Spleen (tissue), 7 donors: ENCODE measurements at regions not wholly inside any gene's neighbourhood (a gene's known extent, or its start where the extent isn't known, plus 50 kb on each side); places are given as distances from the start of the nearest gene placed in this dataset.

Source experiments
- CTCF ChIP-seq, 11 experiments: fragments of 200-600 bp in 7 of 11; fragments of 450-650 bp in 4 of 11; sonication (generic) in 4 of 11; IDR thresholded peaks in 8 of 11; conservative IDR thresholded peaks in 3 of 11; 1 replicate in 7 of 11; 2 replicates in 4 of 11; pipeline versions ENCODE4 v1.4.0 to v1.8.0; 2016 to 2021; ENCODE audit warnings: antibody characterized with exemption in 11 of 11, inconsistent platforms in 4 of 11, mild to moderate bottlenecking in 1 of 11
- POLR2A ChIP-seq, 3 donors: fragments of 450-650 bp; IDR thresholded peaks; one replicate each; pipeline ENCODE4 v1.5.1; 2017; ENCODE audit warnings: antibody characterized with exemption in 3 of 3, mild to moderate bottlenecking in 1 of 3
- POLR2AphosphoS5 ChIP-seq, 3 donors: sonication (generic); formaldehyde crosslinking; IDR thresholded peaks; one replicate each; pipeline ENCODE4 v1.5.1; 2017; ENCODE audit warnings: antibody characterized with exemption in 3 of 3
- donor health status: DM: no; HTN: no; CAD: no; lungs with moderate emphysema.
- donor health status: DM: no; HTN: no; CAD: no.
- donor health status: DM: no; HTN: no; CAD: no.

- TF ChIP-seq CTCF (IDR thresholded peaks at IDR 0.05 in 8 of 11, conservative IDR thresholded peaks at IDR 0.05 in 3 of 11) (no peak), POLR2A (IDR thresholded peaks at IDR 0.05) (no peak), POLR2AphosphoS5 (IDR thresholded peaks at IDR 0.05) (no peak)
Observed at GRCh38 chr4:60565558-60565957, 634.6 kb upstream of the ADGRL3 start.
